Neural cell (in vitro differentiated cells): ENCODE measurements at regions not wholly inside any gene's neighbourhood (a gene's known extent, or its start where the extent isn't known, plus 50 kb on each side); places are given as distances from the start of the nearest gene placed in this dataset.

Experiments
- CTCF ChIP-seq: fragments of 450-650 bp; IDR thresholded peaks from 2 replicates; pipeline ENCODE4 v1.5.1; 2014; ENCODE audit warnings: antibody characterized with exemption, mild to moderate bottlenecking, moderate library complexity; ENCODE audit not compliant: poor library complexity, severe bottlenecking
- EP300 ChIP-seq: fragments of 450-650 bp; conservative IDR thresholded peaks from 2 replicates; pipeline ENCODE4 v1.6.1; 2014; ENCODE audit warnings: antibody characterized with exemption, mild to moderate bottlenecking, moderate library complexity; ENCODE audit not compliant: poor library complexity, severe bottlenecking
- EZH2 ChIP-seq: fragments of 200-600, 300-800 bp; shearing (Covaris generic), sonication (generic); IDR thresholded peaks from 2 replicates; pipeline ENCODE4 v1.6.1; 2014; ENCODE audit warnings: antibody characterized with exemption, low read length, borderline replicate concordance, mild to moderate bottlenecking; ENCODE audit not compliant: insufficient read depth, poor library complexity, severe bottlenecking
- POLR2AphosphoS5 ChIP-seq: IDR thresholded peaks from 2 replicates; pipeline ENCODE4 v1.6.1; 2012

DNA sequence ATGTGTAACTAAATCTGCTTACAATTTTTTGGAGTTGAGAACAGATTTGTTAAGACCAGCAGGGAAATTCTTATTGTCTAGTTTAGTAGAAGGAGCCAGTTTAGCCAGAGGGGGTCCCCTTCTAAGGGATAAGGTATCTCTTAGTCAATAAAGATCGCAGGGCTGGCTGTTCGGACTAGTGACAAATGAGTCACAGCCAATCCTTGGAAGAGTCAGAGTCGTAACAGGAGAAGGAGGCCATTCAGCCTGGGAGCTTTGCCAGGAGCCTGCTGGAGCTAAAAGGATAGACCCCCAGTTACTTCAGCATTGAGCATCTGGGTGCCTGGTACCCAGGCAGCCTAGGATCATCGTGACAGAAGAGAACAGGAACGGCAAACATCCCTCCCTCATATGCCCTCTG is 191.6 kb upstream of the ARHGAP20 start:
- TF ChIP-seq CTCF: no peak
- no peak for TF ChIP-seq EP300
- no peak for TF ChIP-seq POLR2AphosphoS5
- TF ChIP-seq EZH2: no peak
